MM.1S (cell line): ENCODE measurements at regions not wholly inside any gene's neighbourhood (a gene's known extent, or its start where the extent isn't known, plus 50 kb on each side); places are given as distances from the start of the nearest gene placed in this dataset.

ENCODE experiments used
- DNase-seq: peaks from one replicate; pipeline ENCODE4 v3.0.0-alpha.2; 2015
- H2AFZ ChIP-seq: fragments of 300-600 bp; sonication (generic); 2 replicates; pipeline ENCODE4 v1.6.0; 2016; ENCODE audit warnings: antibody characterized with exemption, low read length
- H3F3A ChIP-seq: fragments of 300-600 bp; sonication (generic); 2 replicates; pipeline ENCODE4 v1.6.1; 2016; ENCODE audit warnings: mild to moderate bottlenecking, antibody characterized with exemption, low read length, moderate library complexity, mixed read lengths; ENCODE audit not compliant: insufficient read depth
- H3K27ac ChIP-seq: fragments of 300-600 bp; sonication (generic); 2 replicates; pipeline ENCODE4 v1.5.1; 2016; ENCODE audit warnings: mild to moderate bottlenecking, low read length
- H3K27me3 ChIP-seq: fragments of 300-600 bp; sonication (generic); replicated peaks from 2 replicates; pipeline ENCODE4 v1.6.0; 2016; ENCODE audit warnings: low read length; ENCODE audit not compliant: insufficient read depth
- H3K36me3 ChIP-seq: fragments of 300-600 bp; sonication (generic); replicated peaks from 2 replicates; pipeline ENCODE4 v1.6.1; 2016; ENCODE audit warnings: mild to moderate bottlenecking, low read length, mixed read lengths; ENCODE audit not compliant: insufficient read depth
- H3K4me1 ChIP-seq: fragments of 300-600 bp; sonication (generic); 2 replicates; pipeline ENCODE4 v1.6.1; 2016; ENCODE audit warnings: low read length, mixed read lengths
- H3K4me2 ChIP-seq: fragments of 300-600 bp; sonication (generic); 2 replicates; pipeline ENCODE4 v1.6.0; 2016; ENCODE audit warnings: low read depth, low read length
- H3K4me3 ChIP-seq: fragments of 300-600 bp; sonication (generic); 2 replicates; pipeline ENCODE4 v1.5.1; 2016; ENCODE audit warnings: low read length, mixed read lengths
- H3K79me2 ChIP-seq: fragments of 300-600 bp; sonication (generic); 2 replicates; pipeline ENCODE4 v1.6.1; 2016; ENCODE audit warnings: mixed run types, low read length, mixed read lengths
- H3K9ac ChIP-seq: fragments of 300-600 bp; sonication (generic); 2 replicates; pipeline ENCODE4 v1.6.1; 2016; ENCODE audit warnings: low read length, mixed read lengths
- H3K9me2 ChIP-seq: fragments of 300-600 bp; sonication (generic); replicated peaks from 2 replicates; pipeline ENCODE4 v1.6.1; 2016; ENCODE audit warnings: mild to moderate bottlenecking, low read length, mixed read lengths; ENCODE audit not compliant: insufficient read depth
- H3K9me3 ChIP-seq: fragments of 300-600 bp; sonication (generic); replicated peaks from 2 replicates; pipeline ENCODE4 v1.6.1; 2016; ENCODE audit warnings: mild to moderate bottlenecking, low read length, mixed read lengths; ENCODE audit not compliant: insufficient read depth
- H4K20me1 ChIP-seq: fragments of 300-600 bp; sonication (generic); 2 replicates; pipeline ENCODE4 v1.6.1; 2016; ENCODE audit warnings: mild to moderate bottlenecking, low read length, moderate library complexity, mixed read lengths; ENCODE audit not compliant: insufficient read depth
- EZH2 ChIP-seq: fragments of 300-600 bp; sonication (generic); optimal IDR thresholded peaks from 2 replicates; pipeline ENCODE3; 2017; ENCODE audit warnings: low read depth, mild to moderate bottlenecking, antibody characterized with exemption, low read length, mixed read lengths
- EZH2phosphoT487 ChIP-seq: fragments of 300-600 bp; sonication (generic); IDR thresholded peaks from 2 replicates; pipeline ENCODE4 v1.6.1; 2018; ENCODE audit warnings: antibody characterized with exemption, low read length
- TF ChIP-seq, protein P1 (sequence below): fragments of 300-600 bp; sonication (generic); IDR thresholded peaks from 2 replicates; pipeline ENCODE4 v1.5.1; 2016; ENCODE audit warnings: antibody characterized with exemption, low read length, mixed read lengths

DNA sequence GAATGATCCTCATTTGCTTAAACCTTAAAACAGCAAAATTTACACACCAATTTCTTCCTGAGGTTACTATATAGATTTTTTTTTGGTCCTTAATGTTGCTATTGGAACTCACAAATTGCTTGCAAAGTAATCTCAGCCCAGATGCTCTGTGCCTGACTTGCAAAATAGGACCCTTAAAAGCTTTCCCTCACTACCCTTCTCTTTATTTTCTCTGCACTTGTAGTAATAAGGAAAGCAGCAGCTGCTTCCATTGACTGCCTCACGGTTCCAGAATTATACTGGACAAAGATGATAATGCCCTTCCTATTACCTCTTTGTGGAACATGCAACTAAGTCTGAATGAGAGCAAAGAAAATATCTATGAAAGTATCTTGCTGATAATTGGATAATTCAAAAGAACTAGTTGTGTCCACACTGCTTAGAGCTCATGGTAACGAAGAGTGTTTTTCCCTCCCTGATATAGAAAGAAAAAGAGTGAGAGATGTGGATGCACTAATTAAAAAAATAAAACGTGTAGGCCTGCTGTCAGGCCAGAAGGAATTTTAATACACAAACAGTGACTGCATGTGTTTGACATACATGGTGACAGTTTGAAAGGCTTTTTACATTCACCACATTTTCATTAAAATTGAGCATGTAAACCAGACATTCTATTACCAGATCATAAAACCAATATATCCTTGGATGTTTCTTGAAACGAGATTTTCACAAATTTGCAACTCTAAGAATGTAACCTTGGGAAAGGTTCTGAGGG is 783.1 kb downstream of the GBE1 start:
- H3K9me3 ChIP-seq = no peaks in the 10 kb centered on the region
- H3K4me2 ChIP-seq = no peak overlapping the region
- no peak overlapping the region for H3K9ac ChIP-seq
- H3K36me3 ChIP-seq = no peaks in the 10 kb centered on the region
- H3F3A ChIP-seq = no peaks in the 10 kb centered on the region
- H3K27ac ChIP-seq = no peak overlapping the region
- no peaks in the 10 kb centered on the region for H3K79me2 ChIP-seq
- no peak overlapping the region for H3K4me3 ChIP-seq
- no peaks in the 10 kb centered on the region for H4K20me1 ChIP-seq
- no peaks in the 10 kb centered on the region for H3K4me1 ChIP-seq
- no peak overlapping the region for H2AFZ ChIP-seq
- DNase-seq = no peak
- H3K9me2 ChIP-seq = no peaks in the 10 kb centered on the region
- H3K27me3 ChIP-seq = no peaks in the 10 kb centered on the region
- TF ChIP-seq EZH2phosphoT487 = no peak
- TF ChIP-seq EZH2 = no peak
- TF ChIP-seq, protein P1, sequence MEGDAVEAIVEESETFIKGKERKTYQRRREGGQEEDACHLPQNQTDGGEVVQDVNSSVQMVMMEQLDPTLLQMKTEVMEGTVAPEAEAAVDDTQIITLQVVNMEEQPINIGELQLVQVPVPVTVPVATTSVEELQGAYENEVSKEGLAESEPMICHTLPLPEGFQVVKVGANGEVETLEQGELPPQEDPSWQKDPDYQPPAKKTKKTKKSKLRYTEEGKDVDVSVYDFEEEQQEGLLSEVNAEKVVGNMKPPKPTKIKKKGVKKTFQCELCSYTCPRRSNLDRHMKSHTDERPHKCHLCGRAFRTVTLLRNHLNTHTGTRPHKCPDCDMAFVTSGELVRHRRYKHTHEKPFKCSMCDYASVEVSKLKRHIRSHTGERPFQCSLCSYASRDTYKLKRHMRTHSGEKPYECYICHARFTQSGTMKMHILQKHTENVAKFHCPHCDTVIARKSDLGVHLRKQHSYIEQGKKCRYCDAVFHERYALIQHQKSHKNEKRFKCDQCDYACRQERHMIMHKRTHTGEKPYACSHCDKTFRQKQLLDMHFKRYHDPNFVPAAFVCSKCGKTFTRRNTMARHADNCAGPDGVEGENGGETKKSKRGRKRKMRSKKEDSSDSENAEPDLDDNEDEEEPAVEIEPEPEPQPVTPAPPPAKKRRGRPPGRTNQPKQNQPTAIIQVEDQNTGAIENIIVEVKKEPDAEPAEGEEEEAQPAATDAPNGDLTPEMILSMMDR = no peak

DNA sequence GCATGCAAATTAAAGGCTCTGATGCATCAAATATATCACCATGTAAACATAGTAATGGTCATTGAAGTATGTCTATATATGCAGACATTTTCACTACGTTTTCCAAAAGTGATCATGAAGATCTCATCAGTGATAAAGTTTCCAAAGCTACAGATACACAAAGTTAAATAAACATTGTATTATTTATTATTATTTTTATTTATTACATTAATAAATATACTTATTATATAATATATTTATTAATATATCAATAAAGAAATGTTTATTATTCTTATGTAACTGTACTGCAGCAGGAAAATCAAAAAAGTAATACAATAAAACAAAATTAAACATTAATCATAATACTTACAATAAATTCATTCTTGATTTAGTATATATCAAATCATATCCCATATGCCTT is 791.2 kb downstream of the GBE1 start:
- H3K9me3 ChIP-seq = no peaks in the 10 kb centered on the region
- H3K4me3 ChIP-seq = no peak overlapping the region
- H3K4me1 ChIP-seq = no peaks in the 10 kb centered on the region
- H2AFZ ChIP-seq = no peak overlapping the region
- no peaks in the 10 kb centered on the region for H3K79me2 ChIP-seq
- no peaks in the 10 kb centered on the region for H4K20me1 ChIP-seq
- no peak overlapping the region for H3K9ac ChIP-seq
- no peak overlapping the region for H3K4me2 ChIP-seq
- DNase-seq = no peak
- H3K27me3 ChIP-seq = no peaks in the 10 kb centered on the region
- TF ChIP-seq, protein P1 = no peak
- no peak overlapping the region for H3K27ac ChIP-seq
- no peaks in the 10 kb centered on the region for H3F3A ChIP-seq
- H3K36me3 ChIP-seq = no peaks in the 10 kb centered on the region
- H3K9me2 ChIP-seq = no peaks in the 10 kb centered on the region

DNA sequence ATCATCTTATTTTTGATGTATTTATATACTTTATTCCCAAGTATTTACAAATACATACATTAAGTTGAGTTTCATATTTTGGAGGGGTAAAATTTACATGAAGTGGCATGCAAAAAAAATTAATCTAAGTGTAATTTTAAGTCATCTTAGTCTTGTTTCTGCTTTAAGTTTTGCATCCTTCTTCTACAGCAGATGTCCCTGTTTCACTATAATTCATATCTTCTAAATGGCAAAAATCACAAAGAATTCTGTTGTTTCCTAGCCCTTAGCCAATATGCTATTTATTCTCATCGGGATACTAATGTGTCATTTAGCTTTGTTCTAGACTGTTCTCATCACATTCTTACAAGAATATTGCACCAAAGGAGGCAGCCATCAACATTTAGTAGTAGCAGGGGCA is 831.9 kb downstream of the GBE1 start:
- no peak for DNase-seq
- no peak overlapping the region for H2AFZ ChIP-seq
- H3K79me2 ChIP-seq = no peaks in the 10 kb centered on the region
- no peaks in the 10 kb centered on the region for H3K4me1 ChIP-seq
- H3K27me3 ChIP-seq = no peaks in the 10 kb centered on the region
- no peak for TF ChIP-seq EZH2phosphoT487
- TF ChIP-seq, protein P1 = no peak
- no peak for TF ChIP-seq EZH2
- H3K4me3 ChIP-seq = no peak overlapping the region
- H3K9ac ChIP-seq = no peak overlapping the region
- H3K36me3 ChIP-seq = no peaks in the 10 kb centered on the region
- no peak overlapping the region for H3K4me2 ChIP-seq
- H3K9me3 ChIP-seq = no peaks in the 10 kb centered on the region
- H3K9me2 ChIP-seq = no peaks in the 10 kb centered on the region
- no peak overlapping the region for H3K27ac ChIP-seq
- H3F3A ChIP-seq = no peaks in the 10 kb centered on the region
- H4K20me1 ChIP-seq = no peaks in the 10 kb centered on the region
